GM12878 (cell line): ENCODE measurements at regions not wholly inside any gene's neighbourhood (a gene's known extent, or its start where the extent isn't known, plus 50 kb on each side); places are given as distances from the start of the nearest gene placed in this dataset.

Experiments used
- ATAC-seq: fragments of 200-7000 bp; cut with Tn5 transposase; 3 replicates; pipeline ENCODE4 v1.9.1; 2020; ENCODE audit warnings: mild to moderate bottlenecking, moderate library complexity
- BruUV-seq: library from RNA; stranded (reverse); fragments of 400-500 nt; replicated peaks from 2 replicates; lab custom pipeline; 2021; lab: Mats Ljungman, UMichigan
- CTCF ChIA-PET: fragments of 300-600 bp; sonication (Branson Sonifier 250); formaldehyde crosslinking; extraction: SDS; loops from one replicate; lab custom pipeline; 2021; ENCODE audit warnings: inconsistent platforms; lab: Yijun Ruan, JAX
- POLR2A ChIA-PET: fragments of 350-600 bp; formaldehyde crosslinking; extraction: SDS; loops from one replicate; lab custom pipeline; 2021; ENCODE audit warnings: inconsistent platforms; lab: Charles Lee
- RAD21 ChIA-PET: fragments of 300-600 bp; sonication (Branson Sonifier 250); formaldehyde crosslinking; loops from one replicate; lab custom pipeline; 2023; ENCODE audit warnings: antibody characterized with exemption; ENCODE audit not compliant: unreplicated experiment; lab: Charles Lee
- SMC1A ChIA-PET: fragments of 300-600 bp; sonication (Branson Sonifier 250); formaldehyde crosslinking; loops from one replicate; lab custom pipeline; 2023; ENCODE audit not compliant: unreplicated experiment, uncharacterized antibody; lab: Charles Lee
- DNase-seq: peaks from one replicate; pipeline ENCODE4 v3.0.0-alpha.2; 2011; ENCODE audit warnings: low read depth, low spot score
- FAIRE-seq: peaks from 3 replicates; lab custom pipeline; 2011; peaks lifted over from hg19 to GRCh38; lab: Jason Lieb, UNC
- H2AFZ ChIP-seq: 2 replicates; pipeline ENCODE4 v1.6.0; 2011; ENCODE audit warnings: low read depth, low read length, control low read depth; ENCODE audit not compliant: control insufficient read depth
- H3K27ac ChIP-seq: 2 replicates; pipeline ENCODE4 v1.5.1; 2011; ENCODE audit warnings: control low read depth; ENCODE audit not compliant: control insufficient read depth, insufficient read depth
- H3K27me3 ChIP-seq, 2 experiments: replicated peaks in 1 of 2; 2 replicates each; pipeline versions ENCODE4 v1.6.0 to v1.6.1; 2011; ENCODE audit warnings: low read length in 1 of 2; ENCODE audit not compliant: control insufficient read depth in 2 of 2, insufficient read depth in 2 of 2
- H3K36me3 ChIP-seq, 2 experiments: 2 replicates each; pipeline ENCODE4 v1.5.1; 2011; ENCODE audit warnings: low read length in 1 of 2; ENCODE audit not compliant: control insufficient read depth in 2 of 2, insufficient read depth in 2 of 2
- H3K4me1 ChIP-seq: 2 replicates; pipeline ENCODE4 v1.6.1; 2011; ENCODE audit warnings: mild to moderate bottlenecking, low read length, moderate library complexity, mixed read lengths; ENCODE audit not compliant: control insufficient read depth, insufficient read depth
- H3K4me2 ChIP-seq: 2 replicates; pipeline ENCODE4 v1.6.0; 2011; ENCODE audit warnings: control low read depth; ENCODE audit not compliant: control insufficient read depth, insufficient read depth
- H3K4me3 ChIP-seq: fragments of 200-600 bp; sonication (generic); 2 replicates; pipeline ENCODE4 v1.5.1; 2016
- H3K79me2 ChIP-seq: 2 replicates; pipeline ENCODE4 v1.6.0; 2011; ENCODE audit warnings: low read length; ENCODE audit not compliant: control insufficient read depth, insufficient read depth
- H3K9ac ChIP-seq: 2 replicates; pipeline ENCODE4 v1.8.0; 2011; ENCODE audit warnings: low read length, control low read depth, mixed read lengths; ENCODE audit not compliant: control insufficient read depth, insufficient read depth
- H3K9me3 ChIP-seq: replicated peaks from 3 replicates; pipeline ENCODE4 v1.5.1; 2011; ENCODE audit warnings: mild to moderate bottlenecking, low read length; ENCODE audit not compliant: control insufficient read depth, insufficient read depth
- H4K20me1 ChIP-seq: 2 replicates; pipeline ENCODE4 v1.6.0; 2011; ENCODE audit not compliant: control insufficient read depth, insufficient read depth
- ATF7 ChIP-seq: fragments of 450-650 bp; IDR thresholded peaks from 2 replicates; pipeline ENCODE4 v1.6.1; 2016; ENCODE audit warnings: low read depth, mild to moderate bottlenecking
- DPF2 ChIP-seq: fragments of 450-650 bp; IDR thresholded peaks from 2 replicates; pipeline ENCODE4 v1.6.1; 2017; ENCODE audit warnings: mild to moderate bottlenecking
- HDAC6 ChIP-seq: fragments of 200-600 bp; sonication (generic); IDR thresholded peaks from one replicate; pipeline ENCODE4 v1.8.0; 2017; ENCODE audit warnings: antibody characterized with exemption; ENCODE audit not compliant: unreplicated experiment
- KAT2A ChIP-seq: conservative IDR thresholded peaks from 2 replicates; pipeline ENCODE4 v1.6.1; 2011; ENCODE audit warnings: low read depth, low read length; ENCODE audit not compliant: control insufficient read depth
- MEF2B ChIP-seq: fragments of 450-650 bp; IDR thresholded peaks from 2 replicates; pipeline ENCODE4 v1.6.1; 2018; ENCODE audit warnings: mild to moderate bottlenecking, moderate library complexity; ENCODE audit not compliant: partially characterized antibody, poor library complexity, severe bottlenecking
- NFXL1 ChIP-seq: fragments of 450-650 bp; IDR thresholded peaks from 2 replicates; pipeline ENCODE4 v1.6.1; 2017; ENCODE audit warnings: antibody characterized with exemption, mild to moderate bottlenecking, borderline replicate concordance
- NR2F1 ChIP-seq: fragments of 450-650 bp; conservative IDR thresholded peaks from 2 replicates; pipeline ENCODE4 v1.6.1; 2017; ENCODE audit warnings: mild to moderate bottlenecking
- RCOR1 ChIP-seq: conservative IDR thresholded peaks from 2 replicates; pipeline ENCODE4 v1.6.1; 2012; ENCODE audit warnings: low read depth, low read length, improper control_type of control experiment
- RUNX3 ChIP-seq: IDR thresholded peaks from 2 replicates; pipeline ENCODE4 v1.6.1; 2012; ENCODE audit warnings: low read length, inconsistent platforms
- TARDBP ChIP-seq: IDR thresholded peaks from 2 replicates; pipeline ENCODE4 v1.6.1; 2016; ENCODE audit warnings: borderline replicate concordance
- TCF7 ChIP-seq: IDR thresholded peaks from 2 replicates; pipeline ENCODE4 v1.6.1; 2014; ENCODE audit warnings: antibody characterized with exemption, borderline replicate concordance
- WGBS: methylation state at CpG from one replicate; pipeline ENCODE4 v1.1.6; 2016; ENCODE audit warnings: low lambda C conversion rate; ENCODE audit not compliant: insufficient replicate concordance, insufficient coverage; ENCODE audit errors: missing lambda C conversion rate; 5-methylcytosine and 5-hydroxymethylcytosine counted together
- in situ Hi-C: fragments of 300-500 bp; cut with MboI; formaldehyde crosslinking; loops from 9 replicates; pipeline ENCODE4 v1.14.3; 2018; ENCODE audit warnings: mixed read lengths
- intact Hi-C: fragments of 100-400 bp; cut with micrococcal nuclease; formaldehyde crosslinking; loops from one replicate; pipeline ENCODE4 v1.14.2; 2022; ENCODE audit not compliant: unreplicated experiment
- TF ChIP-seq, protein P1 (sequence below), 3 experiments: IDR thresholded peaks in 2 of 3; conservative IDR thresholded peaks in 1 of 3; 2 replicates each; pipeline ENCODE4 v1.5.1; 2011; ENCODE audit warnings: low read depth in 3 of 3, low read length in 3 of 3, mild to moderate bottlenecking in 3 of 3, control low read depth in 2 of 3, moderate library complexity in 2 of 3, inconsistent platforms in 1 of 3, mixed read lengths in 1 of 3; ENCODE audit not compliant: control insufficient read depth in 2 of 3, insufficient read depth in 1 of 3; ENCODE audit errors: extremely low read depth in 1 of 3
- TF ChIP-seq, protein P2 (sequence below): fragments of 450-650 bp; IDR thresholded peaks from 2 replicates; pipeline ENCODE4 v1.6.1; 2017; ENCODE audit warnings: mild to moderate bottlenecking, moderate library complexity
- TF ChIP-seq, protein P3 (sequence below): fragments of 450-650 bp; IDR thresholded peaks from 2 replicates; pipeline ENCODE4 v1.6.1; 2017; ENCODE audit warnings: low read depth, mild to moderate bottlenecking, moderate library complexity
- TF ChIP-seq, protein P4 (sequence below): IDR thresholded peaks from 2 replicates; pipeline ENCODE4 v1.6.1; 2011; ENCODE audit warnings: borderline replicate concordance, low read depth, mild to moderate bottlenecking, moderate library complexity, mixed read lengths, low read length; ENCODE audit not compliant: insufficient read depth; ENCODE audit errors: extremely low read length

DNA sequence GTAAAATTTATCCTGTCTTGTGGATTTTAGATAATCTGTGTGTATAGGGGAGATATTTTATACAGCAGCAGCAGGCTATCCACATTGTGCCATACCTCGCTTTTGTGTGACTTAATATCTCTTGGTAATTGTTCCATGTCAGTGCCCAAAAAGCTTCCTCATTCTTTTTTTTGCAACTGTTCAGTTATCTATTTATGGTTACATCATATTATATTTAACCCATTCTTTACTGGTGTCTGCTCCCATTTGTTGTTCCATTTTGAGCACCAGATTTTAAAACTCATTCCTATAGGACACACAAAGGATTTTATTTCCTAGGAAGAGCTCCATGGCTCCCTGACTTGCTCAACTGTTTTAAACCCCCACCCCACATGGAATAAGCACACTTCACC, 86.3 kb upstream of the RASGRP1 start:
- ChIA-PET POLR2A (interaction anchor here (1.1 to 20.1 kb wide), 14 partner anchors 8 to 99 kb away, joined by 3 to 367 read pairs (median 9); partner anchors contain the start of gene RASGRP1), SMC1A (interaction anchor here (1.0 to 47.0 kb wide), 12 partner anchors 11 to 143 kb away, joined by 3 to 1803 read pairs (median 7); partner anchors contain the start of gene RASGRP1), CTCF (interaction anchor here (1.1 to 9.8 kb wide), 11 partner anchors 11 to 210 kb away, joined by 3 to 188 read pairs (median 55); partner anchors contain the start of gene RASGRP1), RAD21 (interaction anchor here (1.2 to 22.0 kb wide), 10 partner anchors 19 to 211 kb away, joined by 3 to 737 read pairs (median 21); partner anchors contain the start of gene RASGRP1)
- ATAC-seq (peak; percentile 66), FAIRE-seq (no peak), DNase-seq (no peak)
- Histone ChIP-seq H4K20me1 (no peaks in the 10 kb centered on the region), H3K9ac (no peak overlapping the region), H3K27ac (no peak overlapping the region; the same call in 1 of the 2 replicates), H3K9me3 (no peaks in the 10 kb centered on the region; the same call in 1 of the 3 replicates), H3K4me3 (0 out of 2 replicates have a peak overlapping the region, but pooled peaks have one; percentile 4), H3K27me3 (no peaks in the 10 kb centered on the region), H3K4me1 (peaks cover 23% of the 10 kb centered on the region), H3K36me3 (no peaks in the 10 kb centered on the region), H3K79me2 (no peaks in the 10 kb centered on the region), H2AFZ (peak overlapping the region; percentile 55), H3K4me2 (peak overlapping the region; percentile 53)
- in situ Hi-C loops: no loop called here
- intact Hi-C loops: no loop called here
- no TSS peak for BruUV-seq
- 0% methylated on average over 1 of the region's 1 CpG for WGBS
- TF ChIP-seq NFXL1: no peak
- TF ChIP-seq NR2F1: no peak
- TF ChIP-seq RCOR1: no peak
- TF ChIP-seq, protein P1, sequence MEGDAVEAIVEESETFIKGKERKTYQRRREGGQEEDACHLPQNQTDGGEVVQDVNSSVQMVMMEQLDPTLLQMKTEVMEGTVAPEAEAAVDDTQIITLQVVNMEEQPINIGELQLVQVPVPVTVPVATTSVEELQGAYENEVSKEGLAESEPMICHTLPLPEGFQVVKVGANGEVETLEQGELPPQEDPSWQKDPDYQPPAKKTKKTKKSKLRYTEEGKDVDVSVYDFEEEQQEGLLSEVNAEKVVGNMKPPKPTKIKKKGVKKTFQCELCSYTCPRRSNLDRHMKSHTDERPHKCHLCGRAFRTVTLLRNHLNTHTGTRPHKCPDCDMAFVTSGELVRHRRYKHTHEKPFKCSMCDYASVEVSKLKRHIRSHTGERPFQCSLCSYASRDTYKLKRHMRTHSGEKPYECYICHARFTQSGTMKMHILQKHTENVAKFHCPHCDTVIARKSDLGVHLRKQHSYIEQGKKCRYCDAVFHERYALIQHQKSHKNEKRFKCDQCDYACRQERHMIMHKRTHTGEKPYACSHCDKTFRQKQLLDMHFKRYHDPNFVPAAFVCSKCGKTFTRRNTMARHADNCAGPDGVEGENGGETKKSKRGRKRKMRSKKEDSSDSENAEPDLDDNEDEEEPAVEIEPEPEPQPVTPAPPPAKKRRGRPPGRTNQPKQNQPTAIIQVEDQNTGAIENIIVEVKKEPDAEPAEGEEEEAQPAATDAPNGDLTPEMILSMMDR (IDR thresholded peaks at IDR 0.05 in 2 of 3, conservative IDR thresholded peaks at IDR 0.05 in 1 of 3; ENCODE audit: control insufficient read depth in 2 of 3, extremely low read depth in 1 of 3, insufficient read depth in 1 of 3, low read depth in 3 of 3, low read length in 3 of 3): no peak
- peak; percentile 21; the same call in 1 of the 2 replicates for TF ChIP-seq RUNX3
- TF ChIP-seq, protein P2, sequence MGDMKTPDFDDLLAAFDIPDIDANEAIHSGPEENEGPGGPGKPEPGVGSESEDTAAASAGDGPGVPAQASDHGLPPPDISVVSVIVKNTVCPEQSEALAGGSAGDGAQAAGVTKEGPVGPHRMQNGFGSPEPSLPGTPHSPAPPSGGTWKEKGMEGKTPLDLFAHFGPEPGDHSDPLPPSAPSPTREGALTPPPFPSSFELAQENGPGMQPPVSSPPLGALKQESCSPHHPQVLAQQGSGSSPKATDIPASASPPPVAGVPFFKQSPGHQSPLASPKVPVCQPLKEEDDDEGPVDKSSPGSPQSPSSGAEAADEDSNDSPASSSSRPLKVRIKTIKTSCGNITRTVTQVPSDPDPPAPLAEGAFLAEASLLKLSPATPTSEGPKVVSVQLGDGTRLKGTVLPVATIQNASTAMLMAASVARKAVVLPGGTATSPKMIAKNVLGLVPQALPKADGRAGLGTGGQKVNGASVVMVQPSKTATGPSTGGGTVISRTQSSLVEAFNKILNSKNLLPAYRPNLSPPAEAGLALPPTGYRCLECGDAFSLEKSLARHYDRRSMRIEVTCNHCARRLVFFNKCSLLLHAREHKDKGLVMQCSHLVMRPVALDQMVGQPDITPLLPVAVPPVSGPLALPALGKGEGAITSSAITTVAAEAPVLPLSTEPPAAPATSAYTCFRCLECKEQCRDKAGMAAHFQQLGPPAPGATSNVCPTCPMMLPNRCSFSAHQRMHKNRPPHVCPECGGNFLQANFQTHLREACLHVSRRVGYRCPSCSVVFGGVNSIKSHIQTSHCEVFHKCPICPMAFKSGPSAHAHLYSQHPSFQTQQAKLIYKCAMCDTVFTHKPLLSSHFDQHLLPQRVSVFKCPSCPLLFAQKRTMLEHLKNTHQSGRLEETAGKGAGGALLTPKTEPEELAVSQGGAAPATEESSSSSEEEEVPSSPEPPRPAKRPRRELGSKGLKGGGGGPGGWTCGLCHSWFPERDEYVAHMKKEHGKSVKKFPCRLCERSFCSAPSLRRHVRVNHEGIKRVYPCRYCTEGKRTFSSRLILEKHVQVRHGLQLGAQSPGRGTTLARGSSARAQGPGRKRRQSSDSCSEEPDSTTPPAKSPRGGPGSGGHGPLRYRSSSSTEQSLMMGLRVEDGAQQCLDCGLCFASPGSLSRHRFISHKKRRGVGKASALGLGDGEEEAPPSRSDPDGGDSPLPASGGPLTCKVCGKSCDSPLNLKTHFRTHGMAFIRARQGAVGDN: no peak
- TF ChIP-seq TCF7: no peak
- TF ChIP-seq TARDBP: no peak
- TF ChIP-seq ATF7: peak; percentile 94
- peak; percentile 75 for TF ChIP-seq MEF2B
- no peak for TF ChIP-seq KAT2A
- TF ChIP-seq, protein P3, sequence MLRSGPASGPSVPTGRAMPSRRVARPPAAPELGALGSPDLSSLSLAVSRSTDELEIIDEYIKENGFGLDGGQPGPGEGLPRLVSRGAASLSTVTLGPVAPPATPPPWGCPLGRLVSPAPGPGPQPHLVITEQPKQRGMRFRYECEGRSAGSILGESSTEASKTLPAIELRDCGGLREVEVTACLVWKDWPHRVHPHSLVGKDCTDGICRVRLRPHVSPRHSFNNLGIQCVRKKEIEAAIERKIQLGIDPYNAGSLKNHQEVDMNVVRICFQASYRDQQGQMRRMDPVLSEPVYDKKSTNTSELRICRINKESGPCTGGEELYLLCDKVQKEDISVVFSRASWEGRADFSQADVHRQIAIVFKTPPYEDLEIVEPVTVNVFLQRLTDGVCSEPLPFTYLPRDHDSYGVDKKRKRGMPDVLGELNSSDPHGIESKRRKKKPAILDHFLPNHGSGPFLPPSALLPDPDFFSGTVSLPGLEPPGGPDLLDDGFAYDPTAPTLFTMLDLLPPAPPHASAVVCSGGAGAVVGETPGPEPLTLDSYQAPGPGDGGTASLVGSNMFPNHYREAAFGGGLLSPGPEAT: peak; percentile 29; the same call in 1 of the 2 replicates
- TF ChIP-seq, protein P4, sequence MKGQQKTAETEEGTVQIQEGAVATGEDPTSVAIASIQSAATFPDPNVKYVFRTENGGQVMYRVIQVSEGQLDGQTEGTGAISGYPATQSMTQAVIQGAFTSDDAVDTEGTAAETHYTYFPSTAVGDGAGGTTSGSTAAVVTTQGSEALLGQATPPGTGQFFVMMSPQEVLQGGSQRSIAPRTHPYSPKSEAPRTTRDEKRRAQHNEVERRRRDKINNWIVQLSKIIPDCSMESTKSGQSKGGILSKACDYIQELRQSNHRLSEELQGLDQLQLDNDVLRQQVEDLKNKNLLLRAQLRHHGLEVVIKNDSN: no peak
- no peak for TF ChIP-seq HDAC6
- peak; percentile 8; the same call in 1 of the 2 replicates for TF ChIP-seq DPF2
